ENCODE measurements at regions not wholly inside any gene's neighbourhood (a gene's known extent, or its start where the extent isn't known, plus 50 kb on each side); places are given as distances from the start of the nearest gene placed in this dataset.
A peak's percentile ranks its signal among the peaks of the same experiment; 100 is the strongest.
"Not testable (repeated sequence)": the region's sequence is repeated elsewhere in the genome, so short reads cannot be mapped to it uniquely, and the experiment has no call there.

DNA sequence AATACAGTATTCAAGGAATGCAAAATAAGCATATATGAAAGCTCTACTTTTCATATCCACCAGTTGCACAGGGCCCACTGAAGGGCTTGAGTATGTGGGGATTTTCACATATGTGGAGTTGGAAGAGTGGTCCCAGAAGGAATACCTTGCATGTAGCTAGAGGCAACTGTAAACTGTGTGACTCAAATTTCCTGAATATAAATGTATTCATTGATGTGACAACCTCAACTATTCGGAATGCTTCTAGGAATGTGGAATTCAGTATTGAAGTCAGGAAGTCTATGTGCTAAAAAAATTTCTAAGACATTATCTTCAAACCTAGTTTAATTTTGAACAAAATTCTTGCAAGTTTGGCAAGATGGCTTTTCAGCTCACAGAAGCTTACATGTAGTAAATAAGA lies 695.5 kb upstream of the SEMA3D start:
- DNase-seq = no peak

- no peak for DNase-seq
Observed at GRCh38 chr7:85875398-85875797, 688.5 kb upstream of the SEMA3D start.

- no peak for DNase-seq
Observed at GRCh38 chr7:85866540-85866939, 679.7 kb upstream of the SEMA3D start.

DNA sequence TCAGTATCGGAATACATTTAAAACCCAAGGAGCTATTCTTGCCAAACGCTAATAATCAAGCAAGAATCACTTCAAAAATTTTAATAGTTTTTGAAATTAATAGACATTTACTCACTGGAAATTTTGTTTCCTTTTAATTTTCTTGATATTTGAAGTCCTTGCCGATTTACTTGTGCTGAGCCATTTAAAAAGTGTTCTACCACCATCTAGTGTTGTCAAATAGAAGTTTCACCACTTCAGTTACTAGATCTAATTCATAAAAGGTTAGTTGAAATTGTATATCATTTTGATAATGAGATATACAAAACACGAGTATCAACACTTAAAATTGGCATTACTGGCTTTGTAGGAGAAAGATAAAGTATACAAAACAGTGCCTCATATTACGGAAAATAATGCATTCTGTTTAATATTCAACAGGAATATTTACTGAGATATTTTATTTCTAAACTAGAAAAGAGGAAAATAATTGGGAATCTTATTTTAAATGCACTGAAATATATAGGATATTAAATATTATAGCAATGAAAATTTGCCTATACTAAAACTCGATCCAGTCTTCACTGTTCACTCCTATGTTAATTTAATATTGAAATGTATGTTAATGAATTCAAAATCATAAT lies 664.8 kb upstream of the SEMA3D start:
- DNase-seq = no peak

- DNase-seq = no peak
Observed at GRCh38 chr7:85850381-85850780, 663.5 kb upstream of the SEMA3D start.

- no peak for DNase-seq
Observed at GRCh38 chr7:85840554-85840953, 653.7 kb upstream of the SEMA3D start.

GRCh38 chr7:85833066-85833465 lies 646.2 kb upstream of the SEMA3D start:
- no peak for DNase-seq

GRCh38 chr7:85830982-85831381 lies 644.1 kb upstream of the SEMA3D start:
- DNase-seq = no peak

DNA sequence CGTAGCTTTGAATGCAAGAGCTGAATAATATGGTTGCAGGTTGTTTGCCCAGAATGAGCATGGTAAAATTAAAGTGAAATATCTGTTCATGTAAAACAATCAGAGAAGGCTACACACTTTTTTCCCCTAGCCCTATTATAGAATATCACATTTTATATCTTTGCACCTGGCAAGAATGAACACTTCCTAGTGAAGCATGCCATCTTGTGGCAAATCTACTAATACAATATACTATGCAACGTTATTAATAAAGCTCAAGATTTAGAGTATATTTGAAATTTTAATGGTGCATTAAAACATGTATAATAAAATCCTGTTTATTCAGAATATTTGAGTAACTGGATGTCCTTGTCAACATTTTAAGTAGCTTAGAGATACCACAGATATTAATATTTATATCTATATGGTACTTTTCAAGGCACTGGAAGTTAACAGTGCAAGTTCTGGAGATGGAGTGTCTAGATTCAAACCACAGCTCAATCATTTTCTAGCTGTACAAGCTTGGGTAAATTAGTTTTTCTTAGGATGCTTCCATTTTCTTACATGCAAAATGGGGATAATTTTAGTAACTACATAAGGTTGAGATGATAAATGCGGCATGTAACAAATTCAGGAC lies 643.1 kb upstream of the SEMA3D start:
- DNase-seq = peak in 1 of 2 donors; percentile 13

DNA sequence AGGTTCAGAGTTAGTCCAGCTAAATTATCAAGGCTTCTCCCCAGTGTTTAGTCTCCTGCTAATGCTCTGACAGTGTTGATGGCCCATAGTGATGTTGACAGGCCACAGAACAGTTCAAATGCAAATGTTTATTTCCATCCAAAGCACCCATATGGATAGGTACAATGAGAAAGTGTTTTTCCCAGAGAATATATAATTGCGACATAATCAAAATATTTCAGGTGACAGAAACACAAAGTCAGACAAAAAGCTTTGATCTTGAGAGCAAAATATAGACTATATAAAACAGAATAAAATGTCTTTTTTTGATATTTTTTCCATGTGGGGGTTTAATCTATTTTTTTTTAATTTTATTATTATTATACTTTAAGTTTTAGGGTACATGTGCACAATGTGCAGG lies 642.3 kb upstream of the SEMA3D start:
- DNase-seq = no peak

DNA sequence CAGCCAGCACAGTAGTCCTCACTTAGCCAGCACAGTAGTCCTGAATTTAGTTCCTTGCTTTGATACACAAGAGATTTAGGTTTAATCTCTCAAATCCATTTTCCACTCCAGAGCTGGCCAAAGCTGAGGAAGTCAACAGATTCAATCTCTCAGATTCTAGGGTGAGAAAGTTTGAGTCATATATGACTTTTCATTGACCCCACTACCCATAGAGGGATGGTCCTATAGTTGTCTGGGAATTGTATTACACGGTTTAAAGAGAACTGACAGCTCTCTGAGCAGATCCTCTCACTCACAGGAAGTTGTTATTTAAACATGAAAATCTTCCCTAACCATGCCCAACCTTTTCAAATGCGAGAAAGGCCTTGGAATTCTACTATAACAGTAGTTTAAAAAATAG lies 641.8 kb upstream of the SEMA3D start:
- DNase-seq = no peak

- DNase-seq = no peak
Observed at GRCh38 chr7:85823396-85824080, 636.7 kb upstream of the SEMA3D start.

- DNase-seq = no peak
Observed at GRCh38 chr7:85821926-85822325, 635.1 kb upstream of the SEMA3D start.

DNA sequence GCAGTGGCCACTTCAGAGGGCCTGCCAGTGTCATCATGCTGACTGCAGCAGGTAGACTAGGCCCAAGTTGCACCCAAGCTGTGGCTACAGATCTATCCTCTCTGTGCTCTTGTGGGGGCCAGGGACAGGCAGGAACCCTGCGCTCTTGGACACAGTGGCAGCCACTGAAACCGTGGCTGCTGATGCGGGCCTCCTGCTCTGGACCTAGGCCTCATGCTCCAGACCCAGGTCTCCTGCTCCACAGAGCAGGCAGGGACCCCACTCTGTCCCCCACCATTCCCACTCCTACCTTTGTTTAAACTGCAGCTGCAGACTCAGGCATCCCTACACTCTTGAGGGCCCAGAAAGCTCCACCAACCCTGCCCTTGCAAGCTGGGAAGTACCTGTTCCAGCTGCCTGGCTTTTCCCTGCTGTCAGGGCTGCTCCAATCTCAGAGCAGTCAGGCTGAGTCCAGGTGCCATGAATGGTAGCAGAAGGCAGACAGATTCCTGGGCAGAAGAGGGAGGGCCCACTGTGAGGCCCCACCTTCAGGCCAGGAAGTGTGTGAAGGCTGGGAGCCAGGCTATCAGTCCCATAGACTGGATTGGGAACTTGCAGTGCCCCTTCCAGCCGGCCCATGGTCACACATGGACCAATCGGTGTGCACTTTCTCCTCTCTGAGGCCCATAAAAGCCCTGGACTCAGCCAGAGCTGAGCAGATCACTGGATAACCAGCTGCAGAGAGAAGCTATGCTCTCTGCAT lies 634.0 kb upstream of the SEMA3D start:
- DNase-seq = no peak

GRCh38 chr7:85815526-85815925 lies 628.7 kb upstream of the SEMA3D start:
- DNase-seq = no peak

DNA sequence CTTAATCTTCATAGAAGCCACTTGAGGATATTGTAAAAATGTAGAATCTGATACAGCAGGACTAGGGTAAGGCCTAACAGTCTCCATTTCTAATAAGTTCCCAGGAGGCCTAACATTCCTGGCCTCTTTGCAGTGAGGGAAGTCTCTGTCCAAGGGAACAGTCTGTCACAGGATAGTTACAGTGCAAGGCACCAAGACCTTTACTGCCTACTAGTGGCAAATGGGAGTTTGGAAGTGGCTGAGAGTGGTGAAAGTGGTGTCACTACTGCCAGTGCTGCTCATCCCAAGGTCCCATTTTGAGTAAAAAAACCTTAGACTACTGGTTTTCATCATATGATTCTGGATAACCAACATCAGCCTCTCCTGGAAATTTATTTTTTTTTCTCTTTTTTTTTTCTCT lies 619.5 kb upstream of the SEMA3D start:
- no peak for DNase-seq

GRCh38 chr7:85805656-85806055 lies 618.8 kb upstream of the SEMA3D start:
- no peak for DNase-seq

DNA sequence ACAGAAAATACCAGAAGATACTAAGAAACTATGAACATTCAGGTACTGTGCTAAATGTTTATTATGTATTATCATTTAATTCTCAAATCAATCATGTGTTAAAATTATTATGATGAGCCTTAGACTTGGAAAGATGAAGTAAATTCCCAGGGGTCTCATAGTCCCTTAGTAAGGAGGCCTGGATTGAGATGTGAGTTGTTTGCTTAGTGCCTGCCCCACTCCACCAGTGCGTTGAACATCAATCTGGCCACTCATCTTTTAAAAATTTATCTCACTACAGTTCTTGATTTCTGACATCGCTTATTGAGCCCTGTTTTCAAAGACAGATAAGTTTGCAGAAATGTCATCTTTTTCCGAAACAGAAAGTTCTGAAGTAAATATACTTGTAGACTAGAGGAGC lies 618.4 kb upstream of the SEMA3D start:
- no peak for DNase-seq

DNA sequence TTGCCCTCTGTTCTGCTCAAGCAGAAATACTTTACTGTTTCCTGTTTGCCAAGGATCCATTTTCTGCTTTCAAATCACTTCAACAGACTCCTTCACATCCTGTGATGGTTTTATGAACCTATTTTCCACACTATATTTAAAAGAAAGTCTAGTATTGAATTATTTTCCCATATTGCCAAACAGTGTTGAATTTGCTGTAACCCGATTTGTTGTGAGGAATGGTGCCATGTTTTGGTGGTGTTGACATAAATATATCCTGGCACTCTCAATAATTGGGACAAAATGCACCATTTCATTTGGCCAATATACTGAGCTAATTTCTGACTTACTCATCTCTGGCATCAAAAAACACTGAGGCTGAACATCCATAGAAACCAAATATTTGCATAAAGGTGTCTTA lies 615.4 kb upstream of the SEMA3D start:
- DNase-seq = no peak

GRCh38 chr7:85796956-85797355 lies 610.1 kb upstream of the SEMA3D start:
- DNase-seq = no peak

GRCh38 chr7:85791098-85791497 lies 604.2 kb upstream of the SEMA3D start:
- DNase-seq = not testable (repeated sequence)

DNA sequence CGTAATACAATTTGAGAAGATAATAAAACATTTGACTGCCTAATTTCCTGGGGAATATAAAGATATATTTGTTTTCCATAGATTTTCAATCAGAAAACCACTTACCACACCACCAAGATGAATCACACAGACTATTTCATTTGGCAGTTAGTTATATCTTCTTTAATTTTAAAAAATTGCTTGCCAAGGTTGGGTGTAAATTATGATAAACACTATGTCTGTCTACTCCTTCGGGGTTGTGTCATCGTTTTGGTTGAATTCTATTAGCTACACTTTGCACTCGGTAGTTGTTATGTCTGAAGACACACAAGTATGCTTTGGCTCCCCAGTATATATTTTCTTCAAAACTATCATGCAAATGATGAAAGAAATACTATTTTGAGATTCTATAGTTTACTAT lies 594.8 kb upstream of the SEMA3D start:
- no peak for DNase-seq

DNA sequence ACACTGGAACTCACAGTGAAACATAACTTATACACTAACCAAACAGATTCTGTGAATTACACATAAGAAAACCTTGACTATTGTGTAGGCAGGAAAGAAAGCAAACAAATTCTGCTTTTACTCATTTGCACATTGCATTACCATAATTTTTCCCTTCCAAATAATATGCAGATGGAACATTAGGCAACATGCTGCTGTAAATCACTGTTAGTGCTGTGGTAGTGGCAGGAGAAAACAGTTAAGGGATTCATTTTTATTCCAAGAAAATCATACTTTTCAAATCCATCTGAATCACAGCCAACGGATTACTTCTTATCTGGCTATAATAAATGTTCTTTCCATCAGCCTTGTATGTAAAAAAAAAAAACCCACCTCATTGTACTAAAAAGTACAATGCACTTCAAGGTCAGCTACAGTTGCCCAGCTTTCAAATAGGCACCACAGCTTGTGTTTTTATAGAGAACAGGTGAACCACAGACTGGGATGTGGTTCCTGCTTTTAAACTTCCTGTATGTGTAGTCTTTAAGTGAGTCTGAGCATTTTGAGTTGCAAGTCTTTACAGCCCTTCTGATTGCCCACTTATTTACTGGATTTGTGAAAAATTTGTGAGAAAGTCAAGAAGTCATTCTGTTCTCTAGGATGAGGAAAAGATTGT lies 590.0 kb upstream of the SEMA3D start:
- no peak for DNase-seq
